HG03196 (cell line): ENCODE measurements at regions not wholly inside any gene's neighbourhood (a gene's known extent, or its start where the extent isn't known, plus 50 kb on each side); places are given as distances from the start of the nearest gene placed in this dataset.

ENCODE experiments used
- ATAC-seq: cut with Tn5 transposase; IDR thresholded peaks from one replicate; pipeline ENCODE4 v1.9.1; 2021; ENCODE audit not compliant: unreplicated experiment

DNA sequence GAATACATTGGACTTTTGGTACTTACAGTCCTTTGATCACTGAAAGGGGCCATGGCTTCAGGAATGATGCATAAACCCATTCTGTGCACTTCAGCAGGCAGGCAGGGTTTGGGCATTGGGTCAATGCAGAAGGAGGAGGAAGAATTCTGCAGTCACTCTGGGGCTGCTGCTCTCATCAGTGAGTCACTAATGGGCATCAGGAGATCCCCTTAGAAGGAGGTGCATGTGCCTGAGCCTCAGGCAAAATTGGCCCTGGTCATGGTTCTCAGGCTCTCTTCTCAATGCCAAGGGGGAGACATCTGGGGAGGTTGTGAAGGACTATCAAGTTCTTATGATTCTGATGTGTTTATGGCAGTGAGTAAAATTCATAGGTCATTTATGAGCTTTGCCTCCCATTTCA lies 52.0 kb upstream of the TNP1 start:
- no peak for ATAC-seq

DNA sequence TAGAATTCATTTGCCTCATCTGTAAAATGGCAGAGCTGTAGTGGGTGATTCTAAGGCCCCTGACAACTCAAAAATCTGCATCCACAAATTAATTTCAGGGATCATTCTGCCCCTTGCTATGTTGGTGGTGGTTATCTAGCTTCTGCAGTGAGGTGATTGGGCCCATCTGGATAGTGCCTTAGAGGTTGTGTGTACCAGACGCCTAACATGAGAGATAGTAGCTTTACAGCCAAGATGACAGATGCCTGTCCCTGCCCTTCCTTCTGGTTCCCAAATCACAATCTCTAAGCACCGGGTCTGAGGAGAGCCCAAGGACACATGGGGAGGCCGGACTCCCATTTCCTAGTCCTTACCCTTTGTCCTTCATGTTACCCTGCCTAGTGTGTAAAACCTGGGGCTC lies 51.1 kb upstream of the TNP1 start:
- no peak for ATAC-seq

DNA sequence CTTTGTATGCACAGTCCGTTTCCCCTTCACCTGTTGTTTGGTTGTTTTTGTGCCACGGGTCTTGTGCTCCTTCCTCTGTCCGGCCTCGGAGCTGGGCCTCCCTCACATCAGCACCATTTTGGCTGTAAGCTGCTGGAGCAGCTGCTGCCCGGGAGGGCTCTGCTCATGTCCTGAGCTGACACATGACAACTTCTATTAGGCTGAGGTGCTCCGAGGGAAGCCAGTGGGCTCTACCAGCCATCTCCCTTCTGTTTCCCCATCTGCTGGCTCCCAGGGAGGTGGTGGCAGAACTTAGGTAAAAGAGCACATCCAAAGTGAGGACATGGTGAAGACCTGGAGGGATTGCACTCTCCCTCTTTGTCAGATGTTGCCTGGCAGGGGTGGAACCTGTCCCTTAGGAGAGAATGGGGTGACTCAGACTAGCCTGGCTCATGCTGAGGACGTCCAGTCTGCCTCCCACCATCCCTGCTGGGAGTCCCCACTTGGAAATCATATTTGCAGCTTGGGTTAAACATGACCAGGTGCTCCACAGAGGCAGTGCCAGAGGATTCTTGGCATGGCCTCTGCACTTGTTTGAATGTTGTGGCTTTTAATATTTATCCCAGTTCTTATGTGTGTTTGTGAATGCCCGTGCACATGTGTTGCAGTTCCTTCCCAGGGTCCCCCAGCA lies 49.8 kb upstream of the TNP1 start:
- ATAC-seq = no peak
